ENCODE measurements at regions not wholly inside any gene's neighbourhood (a gene's known extent, or its start where the extent isn't known, plus 50 kb on each side); places are given as distances from the start of the nearest gene placed in this dataset.

DNA sequence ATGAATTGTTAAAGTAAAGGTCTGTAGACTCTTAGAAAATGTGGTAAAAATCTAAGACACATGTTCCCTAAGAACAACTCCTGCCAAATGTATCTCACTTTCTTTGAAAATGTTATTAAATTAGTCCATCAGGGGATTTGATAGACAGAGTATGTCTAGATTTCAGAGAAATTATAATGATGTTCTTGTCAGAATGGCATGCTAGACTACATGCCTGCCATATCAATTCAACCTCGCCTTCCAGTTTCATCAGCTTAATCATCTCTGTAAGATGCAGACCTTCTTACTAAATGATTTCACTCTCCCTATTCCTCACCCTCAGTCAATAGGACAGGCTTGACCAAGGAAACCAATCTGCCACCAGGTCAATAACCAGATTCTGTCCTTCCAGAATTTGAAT lies 368.4 kb downstream of the TXNL1 start:
- Histone ChIP-seq H3K4me2 (replicated peaks; ENCODE audit: extremely low read depth, low read length, poor library complexity, severe bottlenecking) (no peak overlapping the region), H3K36me3 (replicated peaks in 1 of 2; ENCODE audit: control insufficient read depth in 1 of 2, insufficient read depth in 2 of 2, low read length in 2 of 2) (no peaks in the 10 kb centered on the region), H3K9ac (ENCODE audit: insufficient read depth, low read length, poor library complexity, severe bottlenecking) (no peak overlapping the region), H3K4me3 (replicated peaks in 1 of 3; ENCODE audit: low read depth in 2 of 3, low read length in 3 of 3) (no peak overlapping the region), H2AFZ (ENCODE audit: insufficient read depth, low read depth, low read length, poor library complexity, severe bottlenecking) (no peak overlapping the region), H4K20me1 (ENCODE audit: insufficient read depth, low read length) (no peaks in the 10 kb centered on the region), H3K4me1 (ENCODE audit: control insufficient read depth in 1 of 2, insufficient read depth in 2 of 2, low read length in 2 of 2) (no peaks in the 10 kb centered on the region), H3K27ac (ENCODE audit: low read depth in 1 of 2, low read length in 2 of 2) (no peak overlapping the region), H3K79me2 (ENCODE audit: insufficient read depth, low read length) (no peaks in the 10 kb centered on the region), H3K27me3 (ENCODE audit: control insufficient read depth in 2 of 2, insufficient read depth in 2 of 2, low read length in 2 of 2) (no peaks in the 10 kb centered on the region), H3K9me3 (replicated peaks in 1 of 2; ENCODE audit: control insufficient read depth in 1 of 2, insufficient read depth in 1 of 2, low read length in 2 of 2) (no peaks in the 10 kb centered on the region)
- H3K4me1 Mint-ChIP-seq: no peaks in the 10 kb centered on the region
- H3K27me3 Mint-ChIP-seq (ENCODE audit: low read depth in 3 of 3): no peaks in the 10 kb centered on the region
- H3K9me3 Mint-ChIP-seq: peaks cover 0 to 4% (median 2%) of the 10 kb centered on the region in 7 donors
- no peak for DNase-seq
- TF ChIP-seq, protein P1, sequence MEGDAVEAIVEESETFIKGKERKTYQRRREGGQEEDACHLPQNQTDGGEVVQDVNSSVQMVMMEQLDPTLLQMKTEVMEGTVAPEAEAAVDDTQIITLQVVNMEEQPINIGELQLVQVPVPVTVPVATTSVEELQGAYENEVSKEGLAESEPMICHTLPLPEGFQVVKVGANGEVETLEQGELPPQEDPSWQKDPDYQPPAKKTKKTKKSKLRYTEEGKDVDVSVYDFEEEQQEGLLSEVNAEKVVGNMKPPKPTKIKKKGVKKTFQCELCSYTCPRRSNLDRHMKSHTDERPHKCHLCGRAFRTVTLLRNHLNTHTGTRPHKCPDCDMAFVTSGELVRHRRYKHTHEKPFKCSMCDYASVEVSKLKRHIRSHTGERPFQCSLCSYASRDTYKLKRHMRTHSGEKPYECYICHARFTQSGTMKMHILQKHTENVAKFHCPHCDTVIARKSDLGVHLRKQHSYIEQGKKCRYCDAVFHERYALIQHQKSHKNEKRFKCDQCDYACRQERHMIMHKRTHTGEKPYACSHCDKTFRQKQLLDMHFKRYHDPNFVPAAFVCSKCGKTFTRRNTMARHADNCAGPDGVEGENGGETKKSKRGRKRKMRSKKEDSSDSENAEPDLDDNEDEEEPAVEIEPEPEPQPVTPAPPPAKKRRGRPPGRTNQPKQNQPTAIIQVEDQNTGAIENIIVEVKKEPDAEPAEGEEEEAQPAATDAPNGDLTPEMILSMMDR (IDR thresholded peaks at IDR 0.05): no peak
- H3K27ac Mint-ChIP-seq: no peak overlapping the region
- WGBS (ENCODE audit: insufficient coverage): 100% methylated on average over 1 of the region's 1 CpG
- H3K4me3 Mint-ChIP-seq: no peak overlapping the region
- intact Hi-C loops (cut with micrococcal nuclease): no loop called here
- H3K36me3 Mint-ChIP-seq: no peaks in the 10 kb centered on the region

DNA sequence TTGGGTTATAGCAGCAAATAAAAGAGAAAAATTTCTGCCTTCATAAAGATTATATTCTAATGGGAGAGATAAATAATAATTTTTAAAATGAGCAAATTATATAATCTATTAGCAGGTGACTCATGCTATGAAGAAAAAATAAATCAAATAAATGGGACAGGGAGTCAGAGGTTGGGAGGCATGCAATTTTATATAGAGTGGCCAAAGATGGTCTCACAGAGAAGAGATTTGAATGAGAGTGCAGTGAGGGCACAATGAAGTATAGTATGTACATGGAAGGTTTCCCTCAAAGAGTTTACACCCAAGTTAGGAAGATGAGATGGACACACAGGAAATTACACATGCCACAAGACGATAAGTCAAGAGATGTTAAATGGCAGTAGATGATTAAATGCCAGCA lies 369.4 kb downstream of the TXNL1 start:
- Mint-ChIP-seq H3K36me3 (no peaks in the 10 kb centered on the region), H3K27me3 (ENCODE audit: low read depth in 3 of 3) (no peaks in the 10 kb centered on the region), H3K4me3 (no peak overlapping the region), H3K27ac (no peak overlapping the region), H3K4me1 (no peaks in the 10 kb centered on the region), H3K9me3 (peaks cover 0 to 4% (median 2%) of the 10 kb centered on the region in 7 donors)
- Histone ChIP-seq H3K36me3 (replicated peaks in 1 of 2; ENCODE audit: control insufficient read depth in 1 of 2, insufficient read depth in 2 of 2, low read length in 2 of 2) (no peaks in the 10 kb centered on the region), H3K9me3 (replicated peaks in 1 of 2; ENCODE audit: control insufficient read depth in 1 of 2, insufficient read depth in 1 of 2, low read length in 2 of 2) (no peaks in the 10 kb centered on the region), H3K4me1 (ENCODE audit: control insufficient read depth in 1 of 2, insufficient read depth in 2 of 2, low read length in 2 of 2) (no peaks in the 10 kb centered on the region), H3K79me2 (ENCODE audit: insufficient read depth, low read length) (no peaks in the 10 kb centered on the region), H4K20me1 (ENCODE audit: insufficient read depth, low read length) (no peaks in the 10 kb centered on the region), H3K27ac (ENCODE audit: low read depth in 1 of 2, low read length in 2 of 2) (no peak overlapping the region), H3K4me2 (replicated peaks; ENCODE audit: extremely low read depth, low read length, poor library complexity, severe bottlenecking) (no peak overlapping the region), H2AFZ (ENCODE audit: insufficient read depth, low read depth, low read length, poor library complexity, severe bottlenecking) (no peak overlapping the region), H3K27me3 (ENCODE audit: control insufficient read depth in 2 of 2, insufficient read depth in 2 of 2, low read length in 2 of 2) (no peaks in the 10 kb centered on the region), H3K4me3 (replicated peaks in 1 of 3; ENCODE audit: low read depth in 2 of 3, low read length in 3 of 3) (no peak overlapping the region), H3K9ac (ENCODE audit: insufficient read depth, low read length, poor library complexity, severe bottlenecking) (no peak overlapping the region)
- WGBS (ENCODE audit: insufficient coverage): no CpG with 5 or more reads among the region's 1 CpG
- DNase-seq: no peak
- TF ChIP-seq, protein P1 (IDR thresholded peaks at IDR 0.05): no peak
- intact Hi-C loops (cut with micrococcal nuclease): no loop called here
